SK-N-MC (cell line): ENCODE measurements at regions not wholly inside any gene's neighbourhood (a gene's known extent, or its start where the extent isn't known, plus 50 kb on each side); places are given as distances from the start of the nearest gene placed in this dataset.

Experiments used
- EZH2 ChIP-seq: fragments of 200-600 bp; sonication (generic); IDR thresholded peaks from one replicate; pipeline ENCODE4 v1.6.1; 2017; ENCODE audit warnings: antibody characterized with exemption
- FOXP2 ChIP-seq: optimal IDR thresholded peaks from 2 replicates; pipeline ENCODE3; 2011; ENCODE audit warnings: mild to moderate bottlenecking, moderate library complexity; ENCODE audit not compliant: insufficient read depth; ENCODE audit errors: extremely low read length, control extremely low read depth
- POLR2AphosphoS5 ChIP-seq: IDR thresholded peaks from 2 replicates; pipeline ENCODE4 v1.6.1; 2012; ENCODE audit warnings: mild to moderate bottlenecking, low read depth, low read length, borderline replicate concordance

- TF ChIP-seq POLR2AphosphoS5 = no peak
- TF ChIP-seq EZH2 = no peak
- TF ChIP-seq FOXP2 = no peak
Observed at GRCh38 chr4:19026281-19026680, 1004.7 kb upstream of the LCORL start.
